ENCODE measurements at regions not wholly inside any gene's neighbourhood (a gene's known extent, or its start where the extent isn't known, plus 50 kb on each side); places are given as distances from the start of the nearest gene placed in this dataset.

DNA sequence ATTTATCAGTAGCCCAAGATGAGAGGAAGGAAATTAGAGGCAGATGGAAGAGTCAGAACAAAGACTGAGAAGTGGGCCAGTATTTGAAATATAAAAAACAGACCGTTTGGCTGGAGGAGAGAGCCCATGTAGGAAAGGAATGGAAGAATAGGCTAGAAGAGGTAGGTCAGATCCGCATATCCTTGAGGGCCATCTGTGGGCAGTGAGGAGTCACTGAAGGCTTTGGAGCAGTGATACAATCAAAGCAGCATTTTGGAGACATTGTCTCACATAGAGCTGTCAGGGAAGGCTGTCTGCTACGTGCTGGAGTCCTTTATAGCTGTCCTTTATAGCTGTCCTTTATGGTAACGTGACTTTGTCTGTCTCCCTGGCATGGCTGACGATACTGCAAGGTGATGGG is 92.0 kb upstream of the VEPH1 start:
- peaks cover 4% of the 10 kb centered on the region for H3K27me3 ChIP-seq (ENCODE audit: insufficient read depth, low read length, poor library complexity)
- no peak overlapping the region for H3K4me3 ChIP-seq (ENCODE audit: low read depth in 1 of 2, low read length in 2 of 2)
- no peaks in the 10 kb centered on the region for H3K79me2 ChIP-seq (ENCODE audit: insufficient read depth, low read length)
- no peak for TF ChIP-seq EZH2 (IDR thresholded peaks at IDR 0.05; ENCODE audit: borderline replicate concordance, low read depth, low read length, severe bottlenecking)
- TF ChIP-seq, protein P1, sequence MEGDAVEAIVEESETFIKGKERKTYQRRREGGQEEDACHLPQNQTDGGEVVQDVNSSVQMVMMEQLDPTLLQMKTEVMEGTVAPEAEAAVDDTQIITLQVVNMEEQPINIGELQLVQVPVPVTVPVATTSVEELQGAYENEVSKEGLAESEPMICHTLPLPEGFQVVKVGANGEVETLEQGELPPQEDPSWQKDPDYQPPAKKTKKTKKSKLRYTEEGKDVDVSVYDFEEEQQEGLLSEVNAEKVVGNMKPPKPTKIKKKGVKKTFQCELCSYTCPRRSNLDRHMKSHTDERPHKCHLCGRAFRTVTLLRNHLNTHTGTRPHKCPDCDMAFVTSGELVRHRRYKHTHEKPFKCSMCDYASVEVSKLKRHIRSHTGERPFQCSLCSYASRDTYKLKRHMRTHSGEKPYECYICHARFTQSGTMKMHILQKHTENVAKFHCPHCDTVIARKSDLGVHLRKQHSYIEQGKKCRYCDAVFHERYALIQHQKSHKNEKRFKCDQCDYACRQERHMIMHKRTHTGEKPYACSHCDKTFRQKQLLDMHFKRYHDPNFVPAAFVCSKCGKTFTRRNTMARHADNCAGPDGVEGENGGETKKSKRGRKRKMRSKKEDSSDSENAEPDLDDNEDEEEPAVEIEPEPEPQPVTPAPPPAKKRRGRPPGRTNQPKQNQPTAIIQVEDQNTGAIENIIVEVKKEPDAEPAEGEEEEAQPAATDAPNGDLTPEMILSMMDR (IDR thresholded peaks at IDR 0.05; ENCODE audit: borderline replicate concordance, extremely low read depth, low read length, poor library complexity, severe bottlenecking): no peak
- H3K4me2 ChIP-seq (ENCODE audit: insufficient read depth, low read length): no peak overlapping the region
- no peaks in the 10 kb centered on the region for H4K20me1 ChIP-seq (ENCODE audit: insufficient read depth, low read length)
- H3K9ac ChIP-seq (ENCODE audit: low read depth, low read length): no peak overlapping the region
- H3K4me1 ChIP-seq (ENCODE audit: insufficient read depth, low read length): no peaks in the 10 kb centered on the region
- no peaks in the 10 kb centered on the region for H3K36me3 ChIP-seq (ENCODE audit: insufficient read depth, low read length)
- H3K27ac ChIP-seq (ENCODE audit: low read length): no peak overlapping the region
- DNase-seq: no peak
- H3K9me3 ChIP-seq (ENCODE audit: insufficient read depth, low read length, severe bottlenecking): no peaks in the 10 kb centered on the region
- no peak for ATAC-seq (ENCODE audit: insufficient read depth, low read depth)
- no peak overlapping the region for H2AFZ ChIP-seq (ENCODE audit: low read depth, low read length)

DNA sequence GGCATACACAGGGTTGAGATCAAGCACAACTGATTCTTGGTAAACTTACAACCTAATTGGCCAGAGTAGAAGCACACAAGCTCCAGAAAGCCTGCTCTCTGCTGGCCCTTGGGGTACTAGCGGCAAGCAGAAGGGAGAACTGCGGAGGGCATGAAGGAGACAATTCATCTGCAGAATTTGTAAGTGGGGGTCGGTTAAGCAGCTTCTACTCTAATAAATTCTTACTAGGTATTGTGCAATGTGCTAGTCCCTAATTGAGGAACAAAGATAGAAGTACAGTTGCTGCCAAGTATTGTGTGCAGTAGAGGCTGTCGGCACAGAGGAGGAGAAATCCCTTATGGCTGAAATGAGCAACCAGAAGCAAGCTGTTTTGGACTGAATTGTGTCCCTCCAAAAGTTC is 91.2 kb upstream of the VEPH1 start:
- H3K27me3 ChIP-seq (ENCODE audit: insufficient read depth, low read length, poor library complexity): peaks cover 4% of the 10 kb centered on the region
- no peaks in the 10 kb centered on the region for H3K79me2 ChIP-seq (ENCODE audit: insufficient read depth, low read length)
- no peak overlapping the region for H3K9ac ChIP-seq (ENCODE audit: low read depth, low read length)
- H3K27ac ChIP-seq (ENCODE audit: low read length): no peak overlapping the region
- no peaks in the 10 kb centered on the region for H3K9me3 ChIP-seq (ENCODE audit: insufficient read depth, low read length, severe bottlenecking)
- no peak overlapping the region for H3K4me3 ChIP-seq (ENCODE audit: low read depth in 1 of 2, low read length in 2 of 2)
- no peak for ATAC-seq (ENCODE audit: insufficient read depth, low read depth)
- no peaks in the 10 kb centered on the region for H4K20me1 ChIP-seq (ENCODE audit: insufficient read depth, low read length)
- no peak overlapping the region for H3K4me2 ChIP-seq (ENCODE audit: insufficient read depth, low read length)
- no peak for TF ChIP-seq EZH2 (IDR thresholded peaks at IDR 0.05; ENCODE audit: borderline replicate concordance, low read depth, low read length, severe bottlenecking)
- TF ChIP-seq, protein P1 (IDR thresholded peaks at IDR 0.05; ENCODE audit: borderline replicate concordance, extremely low read depth, low read length, poor library complexity, severe bottlenecking): no peak
- DNase-seq: no peak
- no peak overlapping the region for H2AFZ ChIP-seq (ENCODE audit: low read depth, low read length)
- no peaks in the 10 kb centered on the region for H3K36me3 ChIP-seq (ENCODE audit: insufficient read depth, low read length)
- H3K4me1 ChIP-seq (ENCODE audit: insufficient read depth, low read length): no peaks in the 10 kb centered on the region

DNA sequence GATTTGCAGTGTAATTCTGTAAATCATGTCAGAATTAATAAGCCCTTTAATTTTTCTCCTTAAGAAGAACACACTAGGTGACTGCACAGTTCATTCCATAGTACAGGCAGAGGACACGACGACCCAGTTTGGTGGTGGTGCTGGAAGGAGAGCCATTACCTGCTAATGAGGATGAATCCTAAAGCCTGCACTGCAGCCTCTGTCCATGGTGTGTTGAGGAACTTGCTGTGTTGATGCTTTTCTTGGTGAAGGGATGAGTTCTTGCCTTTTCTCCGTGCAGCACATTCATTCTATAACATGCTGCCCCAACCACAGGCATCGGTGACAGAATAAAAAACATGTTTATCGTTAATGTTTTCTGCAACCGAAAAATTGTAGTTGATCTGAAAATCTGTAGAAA is 89.6 kb upstream of the VEPH1 start:
- H3K9me3 ChIP-seq (ENCODE audit: insufficient read depth, low read length, severe bottlenecking): no peaks in the 10 kb centered on the region
- H2AFZ ChIP-seq (ENCODE audit: low read depth, low read length): no peak overlapping the region
- H3K27me3 ChIP-seq (ENCODE audit: insufficient read depth, low read length, poor library complexity): peaks cover 4% of the 10 kb centered on the region
- no peaks in the 10 kb centered on the region for H3K79me2 ChIP-seq (ENCODE audit: insufficient read depth, low read length)
- no peak for DNase-seq
- H4K20me1 ChIP-seq (ENCODE audit: insufficient read depth, low read length): no peaks in the 10 kb centered on the region
- H3K27ac ChIP-seq (ENCODE audit: low read length): no peak overlapping the region
- no peak for TF ChIP-seq EZH2 (IDR thresholded peaks at IDR 0.05; ENCODE audit: borderline replicate concordance, low read depth, low read length, severe bottlenecking)
- TF ChIP-seq, protein P1 (IDR thresholded peaks at IDR 0.05; ENCODE audit: borderline replicate concordance, extremely low read depth, low read length, poor library complexity, severe bottlenecking): no peak
- ATAC-seq (ENCODE audit: insufficient read depth, low read depth): no peak
- no peaks in the 10 kb centered on the region for H3K36me3 ChIP-seq (ENCODE audit: insufficient read depth, low read length)
- no peaks in the 10 kb centered on the region for H3K4me1 ChIP-seq (ENCODE audit: insufficient read depth, low read length)
- H3K9ac ChIP-seq (ENCODE audit: low read depth, low read length): no peak overlapping the region
- no peak overlapping the region for H3K4me3 ChIP-seq (ENCODE audit: low read depth in 1 of 2, low read length in 2 of 2)
- H3K4me2 ChIP-seq (ENCODE audit: insufficient read depth, low read length): no peak overlapping the region

DNA sequence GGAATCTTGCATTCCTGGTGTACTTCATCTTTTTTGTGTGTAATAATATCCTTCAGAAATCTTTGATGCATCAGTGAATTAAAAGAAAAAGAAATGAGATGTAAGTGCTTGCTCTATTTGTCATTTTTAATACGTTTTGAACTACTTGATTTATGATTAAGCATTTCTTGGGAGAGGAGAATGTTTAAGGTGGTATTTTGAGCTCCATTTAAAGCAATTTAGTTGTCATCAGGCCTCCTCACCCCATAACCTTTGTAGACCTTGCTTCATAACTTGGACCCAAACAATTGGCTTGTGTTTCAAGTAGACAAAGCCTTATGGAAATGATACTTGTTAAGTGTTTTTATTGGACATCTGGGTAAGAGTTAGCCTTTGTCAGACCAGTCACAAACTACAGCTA is 87.1 kb upstream of the VEPH1 start:
- H3K27ac ChIP-seq (ENCODE audit: low read length): no peak overlapping the region
- no peak overlapping the region for H3K9ac ChIP-seq (ENCODE audit: low read depth, low read length)
- H3K79me2 ChIP-seq (ENCODE audit: insufficient read depth, low read length): no peaks in the 10 kb centered on the region
- no peak overlapping the region for H2AFZ ChIP-seq (ENCODE audit: low read depth, low read length)
- no peak overlapping the region for H3K4me2 ChIP-seq (ENCODE audit: insufficient read depth, low read length)
- no peaks in the 10 kb centered on the region for H3K27me3 ChIP-seq (ENCODE audit: insufficient read depth, low read length, poor library complexity)
- ATAC-seq (ENCODE audit: insufficient read depth, low read depth) (no peak), DNase-seq (no peak)
- TF ChIP-seq, protein P1 (IDR thresholded peaks at IDR 0.05; ENCODE audit: borderline replicate concordance, extremely low read depth, low read length, poor library complexity, severe bottlenecking): no peak
- no peak for TF ChIP-seq EZH2 (IDR thresholded peaks at IDR 0.05; ENCODE audit: borderline replicate concordance, low read depth, low read length, severe bottlenecking)
- no peak overlapping the region for H3K4me3 ChIP-seq (ENCODE audit: low read depth in 1 of 2, low read length in 2 of 2)
- no peaks in the 10 kb centered on the region for H3K36me3 ChIP-seq (ENCODE audit: insufficient read depth, low read length)
- H4K20me1 ChIP-seq (ENCODE audit: insufficient read depth, low read length): no peaks in the 10 kb centered on the region
- no peaks in the 10 kb centered on the region for H3K4me1 ChIP-seq (ENCODE audit: insufficient read depth, low read length)
- no peaks in the 10 kb centered on the region for H3K9me3 ChIP-seq (ENCODE audit: insufficient read depth, low read length, severe bottlenecking)
